Right lobe of liver (tissue), 4 donors: ENCODE measurements at regions not wholly inside any gene's neighbourhood (a gene's known extent, or its start where the extent isn't known, plus 50 kb on each side); places are given as distances from the start of the nearest gene placed in this dataset.

ENCODE experiments used
- POLR2A ChIP-seq: fragments of 450-650 bp; IDR thresholded peaks from one replicate; pipeline ENCODE4 v1.6.1; 2017; ENCODE audit warnings: antibody characterized with exemption, mild to moderate bottlenecking
- TF ChIP-seq, protein P1 (sequence below), 4 donors: fragments of 200-600 bp in 3 of 4; fragments of 450-650 bp in 1 of 4; IDR thresholded peaks; one replicate each; pipeline versions ENCODE4 v1.5.1 to v1.8.0; 2016 to 2022; ENCODE audit warnings: antibody characterized with exemption in 4 of 4, mild to moderate bottlenecking in 2 of 4
- donor health status: DM: no; HTN: no; CAD: no.
- donor health status: DM: no; HTN: no; CAD: no.
- donor health status: DM: no; HTN: yes; CAD: no.

DNA sequence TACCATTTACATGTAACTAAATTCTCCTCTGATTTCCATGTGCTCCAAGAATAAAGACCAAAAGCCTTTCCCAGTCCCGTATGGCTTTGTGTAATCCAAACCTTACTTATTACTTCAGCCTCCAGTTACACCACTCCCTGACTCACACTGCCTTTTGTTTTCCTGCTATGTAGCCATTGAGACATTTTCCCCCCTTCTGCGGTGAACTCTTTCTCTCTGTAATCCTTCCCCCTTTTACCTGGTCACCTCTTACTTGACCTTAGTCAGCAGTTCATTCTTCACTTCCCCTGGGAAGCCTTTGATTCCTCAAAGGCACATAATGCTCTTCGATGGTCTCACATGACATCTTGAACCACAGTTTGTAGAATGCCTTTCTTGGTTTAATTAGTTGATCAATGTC, 256.0 kb upstream of the FANCL start:
- TF ChIP-seq, protein P1, sequence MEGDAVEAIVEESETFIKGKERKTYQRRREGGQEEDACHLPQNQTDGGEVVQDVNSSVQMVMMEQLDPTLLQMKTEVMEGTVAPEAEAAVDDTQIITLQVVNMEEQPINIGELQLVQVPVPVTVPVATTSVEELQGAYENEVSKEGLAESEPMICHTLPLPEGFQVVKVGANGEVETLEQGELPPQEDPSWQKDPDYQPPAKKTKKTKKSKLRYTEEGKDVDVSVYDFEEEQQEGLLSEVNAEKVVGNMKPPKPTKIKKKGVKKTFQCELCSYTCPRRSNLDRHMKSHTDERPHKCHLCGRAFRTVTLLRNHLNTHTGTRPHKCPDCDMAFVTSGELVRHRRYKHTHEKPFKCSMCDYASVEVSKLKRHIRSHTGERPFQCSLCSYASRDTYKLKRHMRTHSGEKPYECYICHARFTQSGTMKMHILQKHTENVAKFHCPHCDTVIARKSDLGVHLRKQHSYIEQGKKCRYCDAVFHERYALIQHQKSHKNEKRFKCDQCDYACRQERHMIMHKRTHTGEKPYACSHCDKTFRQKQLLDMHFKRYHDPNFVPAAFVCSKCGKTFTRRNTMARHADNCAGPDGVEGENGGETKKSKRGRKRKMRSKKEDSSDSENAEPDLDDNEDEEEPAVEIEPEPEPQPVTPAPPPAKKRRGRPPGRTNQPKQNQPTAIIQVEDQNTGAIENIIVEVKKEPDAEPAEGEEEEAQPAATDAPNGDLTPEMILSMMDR (IDR thresholded peaks at IDR 0.05): no peak
- TF ChIP-seq POLR2A: no peak
